HCT116 (cell line): ENCODE measurements at regions not wholly inside any gene's neighbourhood (a gene's known extent, or its start where the extent isn't known, plus 50 kb on each side); places are given as distances from the start of the nearest gene placed in this dataset.

ENCODE experiments used
- CEBPB ChIP-seq: IDR thresholded peaks from 2 replicates; pipeline ENCODE4 v1.6.1; 2012; ENCODE audit warnings: low read depth
- CTCF ChIP-seq, 3 experiments: fragments of 200-600 bp in 1 of 3; sonication (generic) in 1 of 3; IDR thresholded peaks in 2 of 3; conservative IDR thresholded peaks in 1 of 3; 2 replicates each; pipeline ENCODE4 v1.5.1; 2012 to 2017; ENCODE audit warnings: low read depth in 2 of 3, low read length in 2 of 3, antibody characterized with exemption in 1 of 3, borderline replicate concordance in 1 of 3, control low read depth in 1 of 3, mild to moderate bottlenecking in 1 of 3, mixed read lengths in 1 of 3, mixed run types in 1 of 3, moderate library complexity in 1 of 3; ENCODE audit not compliant: insufficient read depth in 1 of 3
- POLR2AphosphoS5 ChIP-seq: IDR thresholded peaks from 2 replicates; pipeline ENCODE4 v1.6.1; 2011; ENCODE audit warnings: mild to moderate bottlenecking, low read depth, low read length, moderate library complexity
- RAD21 ChIP-seq: IDR thresholded peaks from 2 replicates; pipeline ENCODE4 v1.6.1; 2012; ENCODE audit warnings: low read depth, mild to moderate bottlenecking
- YY1 ChIP-seq: IDR thresholded peaks from 2 replicates; pipeline ENCODE4 v1.6.1; 2011; ENCODE audit warnings: low read length, low read depth, moderate library complexity, mild to moderate bottlenecking; ENCODE audit not compliant: insufficient replicate concordance; ENCODE audit errors: extremely low read depth

DNA sequence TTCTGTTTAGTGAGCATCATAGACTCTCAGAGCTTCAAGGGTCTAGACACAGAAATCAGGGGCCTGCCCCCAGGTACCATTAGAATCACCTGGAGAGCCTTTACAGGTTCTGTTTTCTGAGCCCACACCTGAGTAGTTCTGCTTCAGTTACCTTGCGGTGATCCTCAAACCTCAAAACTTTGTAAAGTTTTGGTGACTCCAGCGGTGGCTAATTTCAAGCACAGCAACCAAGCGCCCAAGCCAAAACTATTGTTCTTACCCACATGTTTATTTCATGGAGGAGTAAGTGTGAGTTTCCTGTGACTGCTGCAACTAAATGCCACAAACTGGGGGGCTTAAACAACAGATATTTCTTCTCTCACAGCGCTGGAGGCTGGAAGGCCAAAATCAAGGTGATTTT lies 108.9 kb downstream of the FOXD1 start:
- TF ChIP-seq CEBPB (no peak), RAD21 (no peak), POLR2AphosphoS5 (no peak), YY1 (no peak), CTCF (IDR thresholded peaks at IDR 0.05 in 2 of 3, conservative IDR thresholded peaks at IDR 0.05 in 1 of 3; ENCODE audit: borderline replicate concordance in 1 of 3, insufficient read depth in 1 of 3, low read depth in 2 of 3, low read length in 2 of 3) (no peak)
